GM10266 (cell line): ENCODE measurements at regions not wholly inside any gene's neighbourhood (a gene's known extent, or its start where the extent isn't known, plus 50 kb on each side); places are given as distances from the start of the nearest gene placed in this dataset.
"Not testable (repeated sequence)": the region's sequence is repeated elsewhere in the genome, so short reads cannot be mapped to it uniquely, and the experiment has no call there.

ENCODE experiments used
- DNase-seq: peaks from one replicate; pipeline ENCODE4 v3.0.0; 2012; ENCODE audit errors: extremely low spot score
- CTCF ChIP-seq: IDR thresholded peaks from 2 replicates; pipeline ENCODE4 v1.5.1; 2012; ENCODE audit warnings: mild to moderate bottlenecking, low read depth; ENCODE audit not compliant: control insufficient read depth, insufficient read depth; ENCODE audit errors: missing control alignments

- TF ChIP-seq CTCF = no peak
Observed at GRCh38 chr3:28615071-28615470, 266.4 kb upstream of the AZI2 start.

GRCh38 chr3:28615971-28616370, 267.3 kb upstream of the AZI2 start:
- DNase-seq = no peak
- TF ChIP-seq CTCF = no peak

More at GRCh38 chr3:28615071-28615470, 266.4 kb upstream of the AZI2 start:
- no peak for DNase-seq

GRCh38 chr3:28617821-28618220, 269.2 kb upstream of the AZI2 start:
- no peak for DNase-seq
- TF ChIP-seq CTCF = no peak

- TF ChIP-seq CTCF = no peak
- DNase-seq = no peak
Observed at GRCh38 chr3:28623106-28623505, 274.5 kb upstream of the AZI2 start.

GRCh38 chr3:28624084-28624483, 275.5 kb upstream of the AZI2 start:
- no peak for DNase-seq
- TF ChIP-seq CTCF = no peak

- not testable (repeated sequence) for DNase-seq
Observed at GRCh38 chr3:28627843-28628242, 279.2 kb upstream of the AZI2 start.

- DNase-seq = no peak
- no peak for TF ChIP-seq CTCF
Observed at GRCh38 chr3:28634019-28634418, 285.4 kb upstream of the AZI2 start.

- DNase-seq = no peak
- no peak for TF ChIP-seq CTCF
Observed at GRCh38 chr3:28637742-28638141, 289.1 kb upstream of the AZI2 start.
